ENCODE measurements at regions not wholly inside any gene's neighbourhood (a gene's known extent, or its start where the extent isn't known, plus 50 kb on each side); places are given as distances from the start of the nearest gene placed in this dataset.
"Not testable (repeated sequence)": the region's sequence is repeated elsewhere in the genome, so short reads cannot be mapped to it uniquely, and the experiment has no call there.

GRCh38 chr14:104306450-104307040 lies 168.2 kb downstream of the KIF26A start:
- no peak overlapping the region for H3K4me3 ChIP-seq (ENCODE audit: control insufficient read depth, low read depth, low read length)
- TF ChIP-seq CTCF (conservative IDR thresholded peaks at IDR 0.05; ENCODE audit: control insufficient read depth, insufficient read depth, low read depth, low read length): no peak
- no peak for DNase-seq (ENCODE audit: low read depth)

GRCh38 chr14:104307246-104307626 lies 168.8 kb downstream of the KIF26A start:
- H3K4me3 ChIP-seq (ENCODE audit: control insufficient read depth, low read depth, low read length): no peak overlapping the region
- TF ChIP-seq CTCF (conservative IDR thresholded peaks at IDR 0.05; ENCODE audit: control insufficient read depth, insufficient read depth, low read depth, low read length): no peak
- DNase-seq (ENCODE audit: low read depth): no peak

GRCh38 chr14:104307627-104308401 lies 169.4 kb downstream of the KIF26A start:
- no peak for TF ChIP-seq CTCF (conservative IDR thresholded peaks at IDR 0.05; ENCODE audit: control insufficient read depth, insufficient read depth, low read depth, low read length)
- H3K4me3 ChIP-seq (ENCODE audit: control insufficient read depth, low read depth, low read length): no peak overlapping the region
- no peak for DNase-seq (ENCODE audit: low read depth)

GRCh38 chr14:104308534-104308933 lies 170.1 kb downstream of the KIF26A start:
- H3K4me3 ChIP-seq (ENCODE audit: control insufficient read depth, low read depth, low read length); DNase-seq (ENCODE audit: low read depth): not testable (repeated sequence)

- TF ChIP-seq CTCF (conservative IDR thresholded peaks at IDR 0.05; ENCODE audit: control insufficient read depth, insufficient read depth, low read depth, low read length): no peak
- no peak for DNase-seq (ENCODE audit: low read depth)
- H3K4me3 ChIP-seq (ENCODE audit: control insufficient read depth, low read depth, low read length): no peak overlapping the region
These were observed 171.4 kb downstream of the KIF26A start for GRCh38 chr14:104309657-104310369.

GRCh38 chr14:104311358-104311757 lies 173.0 kb downstream of the KIF26A start:
- TF ChIP-seq CTCF (conservative IDR thresholded peaks at IDR 0.05; ENCODE audit: control insufficient read depth, insufficient read depth, low read depth, low read length): no peak
- no peak overlapping the region for H3K4me3 ChIP-seq (ENCODE audit: control insufficient read depth, low read depth, low read length)
- no peak for DNase-seq (ENCODE audit: low read depth)

- DNase-seq (ENCODE audit: low read depth): no peak
- TF ChIP-seq CTCF (conservative IDR thresholded peaks at IDR 0.05; ENCODE audit: control insufficient read depth, insufficient read depth, low read depth, low read length): no peak
- no peak overlapping the region for H3K4me3 ChIP-seq (ENCODE audit: control insufficient read depth, low read depth, low read length)
These were observed 175.3 kb downstream of the KIF26A start for GRCh38 chr14:104313674-104314073.
